Hepatocyte (in vitro differentiated cells): ENCODE measurements at regions not wholly inside any gene's neighbourhood (a gene's known extent, or its start where the extent isn't known, plus 50 kb on each side); places are given as distances from the start of the nearest gene placed in this dataset.

ENCODE experiments used
- CTCF ChIP-seq: fragments of 200-600 bp; sonication (generic); IDR thresholded peaks from 2 replicates; pipeline ENCODE4 v1.5.1; 2016; ENCODE audit warnings: antibody characterized with exemption, mild to moderate bottlenecking; ENCODE audit not compliant: poor library complexity
- EZH2phosphoT487 ChIP-seq: fragments of 200-600 bp; sonication (generic); IDR thresholded peaks from one replicate; pipeline ENCODE4 v1.6.1; 2018; ENCODE audit warnings: antibody characterized with exemption, mild to moderate bottlenecking, low read depth, moderate library complexity; ENCODE audit not compliant: unreplicated experiment, severe bottlenecking

- TF ChIP-seq EZH2phosphoT487 (no peak), CTCF (no peak)
Measured at GRCh38 chr4:175970724-175971123, 94.9 kb upstream of the WDR17 start.
